ENCODE measurements at regions not wholly inside any gene's neighbourhood (a gene's known extent, or its start where the extent isn't known, plus 50 kb on each side); places are given as distances from the start of the nearest gene placed in this dataset.

- TF ChIP-seq CTCF (conservative IDR thresholded peaks at IDR 0.05) = no peak
- no peak for TF ChIP-seq EZH2 (IDR thresholded peaks at IDR 0.05; ENCODE audit: low read depth)
Measured at GRCh38 chr3:188049606-188050530, 104.1 kb upstream of the LPP start.

Measured in PC-9 (cell line).